Tibial nerve (tissue), 3 donors: ENCODE measurements at regions not wholly inside any gene's neighbourhood (a gene's known extent, or its start where the extent isn't known, plus 50 kb on each side); places are given as distances from the start of the nearest gene placed in this dataset.

Source experiments
- POLR2A ChIP-seq, 2 donors: fragments of 450-650 bp; IDR thresholded peaks; one replicate each; pipeline ENCODE4 v1.6.1; 2017; ENCODE audit warnings: antibody characterized with exemption in 2 of 2, mild to moderate bottlenecking in 2 of 2, moderate library complexity in 2 of 2
- TF ChIP-seq, protein P1 (sequence below), 5 experiments: fragments of 200-600 bp in 3 of 5; fragments of 450-650 bp in 2 of 5; sonication (generic) in 3 of 5; IDR thresholded peaks; one replicate each; pipeline ENCODE4 v1.5.1; 2016 to 2019; ENCODE audit warnings: antibody characterized with exemption in 5 of 5, mild to moderate bottlenecking in 3 of 5, moderate library complexity in 2 of 5

DNA sequence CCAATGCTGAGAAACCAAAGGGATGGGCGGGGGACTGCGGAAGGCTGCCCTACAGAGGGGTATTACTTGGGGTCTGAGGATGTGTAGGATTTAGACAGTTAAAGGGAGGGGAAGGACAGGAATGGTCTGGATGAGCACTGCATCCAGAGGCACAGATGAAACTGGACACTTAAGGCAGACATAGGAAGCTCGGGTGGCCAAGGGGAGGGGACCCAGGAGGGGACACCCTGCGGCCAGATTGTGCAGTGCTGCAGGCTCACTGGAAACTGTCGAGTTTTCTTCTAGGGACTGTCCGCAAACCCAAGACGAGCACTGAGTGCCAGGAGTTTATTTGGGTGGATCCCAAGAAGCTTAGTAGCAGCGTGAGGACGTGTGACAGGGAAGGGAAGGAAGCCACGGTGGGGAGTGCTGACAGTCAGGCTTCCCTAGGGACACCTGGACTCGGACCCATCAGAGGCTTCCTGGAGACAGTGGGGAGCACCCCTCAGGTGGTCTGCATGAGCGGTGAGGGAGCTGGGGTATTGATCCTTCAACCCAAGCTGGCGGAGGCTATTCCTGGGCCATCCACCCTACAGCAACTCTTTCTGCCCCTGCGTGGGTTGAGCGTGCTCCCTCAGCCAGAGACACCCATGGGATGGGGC, 278.7 kb downstream of the FOXL1 start:
- TF ChIP-seq, protein P1, sequence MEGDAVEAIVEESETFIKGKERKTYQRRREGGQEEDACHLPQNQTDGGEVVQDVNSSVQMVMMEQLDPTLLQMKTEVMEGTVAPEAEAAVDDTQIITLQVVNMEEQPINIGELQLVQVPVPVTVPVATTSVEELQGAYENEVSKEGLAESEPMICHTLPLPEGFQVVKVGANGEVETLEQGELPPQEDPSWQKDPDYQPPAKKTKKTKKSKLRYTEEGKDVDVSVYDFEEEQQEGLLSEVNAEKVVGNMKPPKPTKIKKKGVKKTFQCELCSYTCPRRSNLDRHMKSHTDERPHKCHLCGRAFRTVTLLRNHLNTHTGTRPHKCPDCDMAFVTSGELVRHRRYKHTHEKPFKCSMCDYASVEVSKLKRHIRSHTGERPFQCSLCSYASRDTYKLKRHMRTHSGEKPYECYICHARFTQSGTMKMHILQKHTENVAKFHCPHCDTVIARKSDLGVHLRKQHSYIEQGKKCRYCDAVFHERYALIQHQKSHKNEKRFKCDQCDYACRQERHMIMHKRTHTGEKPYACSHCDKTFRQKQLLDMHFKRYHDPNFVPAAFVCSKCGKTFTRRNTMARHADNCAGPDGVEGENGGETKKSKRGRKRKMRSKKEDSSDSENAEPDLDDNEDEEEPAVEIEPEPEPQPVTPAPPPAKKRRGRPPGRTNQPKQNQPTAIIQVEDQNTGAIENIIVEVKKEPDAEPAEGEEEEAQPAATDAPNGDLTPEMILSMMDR (IDR thresholded peaks at IDR 0.05) = no peak
- no peak for TF ChIP-seq POLR2A (IDR thresholded peaks at IDR 0.05)
